ENCODE measurements at regions not wholly inside any gene's neighbourhood (a gene's known extent, or its start where the extent isn't known, plus 50 kb on each side); places are given as distances from the start of the nearest gene placed in this dataset.

DNA sequence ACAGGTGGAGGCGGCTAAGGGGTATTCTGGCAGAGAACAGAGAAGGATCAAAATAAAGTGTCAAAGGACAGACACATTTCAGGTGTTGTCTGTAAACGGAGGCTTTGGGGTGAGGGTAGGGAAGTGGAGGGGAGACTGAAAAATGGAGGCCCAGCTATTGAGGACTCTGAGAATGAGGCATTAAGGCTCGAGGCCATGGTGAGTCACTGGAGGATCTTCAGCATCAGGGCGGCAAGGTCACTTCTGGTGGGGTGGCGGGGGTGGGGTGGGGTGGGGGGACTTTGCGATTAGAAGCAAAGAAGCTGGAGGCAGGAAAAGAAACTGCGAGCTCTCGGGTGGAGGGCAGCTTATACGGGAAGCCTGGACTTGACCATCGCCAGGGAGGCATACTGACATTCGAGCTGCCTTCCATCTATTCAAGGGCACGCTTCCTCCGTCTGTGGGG lies 58.4 kb upstream of the PCGF5 start:
- no peaks in the 10 kb centered on the region for H3K36me3 ChIP-seq
- no peaks in the 10 kb centered on the region for H3K27me3 ChIP-seq
- ATAC-seq (peak; percentile 3), DNase-seq (no peak)
- no peaks in the 10 kb centered on the region for H3K9me3 ChIP-seq
- intact Hi-C loops (cut with DNase I): no loop called here
- TF ChIP-seq, protein P1, sequence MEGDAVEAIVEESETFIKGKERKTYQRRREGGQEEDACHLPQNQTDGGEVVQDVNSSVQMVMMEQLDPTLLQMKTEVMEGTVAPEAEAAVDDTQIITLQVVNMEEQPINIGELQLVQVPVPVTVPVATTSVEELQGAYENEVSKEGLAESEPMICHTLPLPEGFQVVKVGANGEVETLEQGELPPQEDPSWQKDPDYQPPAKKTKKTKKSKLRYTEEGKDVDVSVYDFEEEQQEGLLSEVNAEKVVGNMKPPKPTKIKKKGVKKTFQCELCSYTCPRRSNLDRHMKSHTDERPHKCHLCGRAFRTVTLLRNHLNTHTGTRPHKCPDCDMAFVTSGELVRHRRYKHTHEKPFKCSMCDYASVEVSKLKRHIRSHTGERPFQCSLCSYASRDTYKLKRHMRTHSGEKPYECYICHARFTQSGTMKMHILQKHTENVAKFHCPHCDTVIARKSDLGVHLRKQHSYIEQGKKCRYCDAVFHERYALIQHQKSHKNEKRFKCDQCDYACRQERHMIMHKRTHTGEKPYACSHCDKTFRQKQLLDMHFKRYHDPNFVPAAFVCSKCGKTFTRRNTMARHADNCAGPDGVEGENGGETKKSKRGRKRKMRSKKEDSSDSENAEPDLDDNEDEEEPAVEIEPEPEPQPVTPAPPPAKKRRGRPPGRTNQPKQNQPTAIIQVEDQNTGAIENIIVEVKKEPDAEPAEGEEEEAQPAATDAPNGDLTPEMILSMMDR (IDR thresholded peaks at IDR 0.05): no peak
- H3K4me1 ChIP-seq: peaks cover 11% of the 10 kb centered on the region
- peak overlapping the region; percentile 85 for H3K4me3 ChIP-seq
- peak overlapping the region; percentile 85 for H3K27ac ChIP-seq

DNA sequence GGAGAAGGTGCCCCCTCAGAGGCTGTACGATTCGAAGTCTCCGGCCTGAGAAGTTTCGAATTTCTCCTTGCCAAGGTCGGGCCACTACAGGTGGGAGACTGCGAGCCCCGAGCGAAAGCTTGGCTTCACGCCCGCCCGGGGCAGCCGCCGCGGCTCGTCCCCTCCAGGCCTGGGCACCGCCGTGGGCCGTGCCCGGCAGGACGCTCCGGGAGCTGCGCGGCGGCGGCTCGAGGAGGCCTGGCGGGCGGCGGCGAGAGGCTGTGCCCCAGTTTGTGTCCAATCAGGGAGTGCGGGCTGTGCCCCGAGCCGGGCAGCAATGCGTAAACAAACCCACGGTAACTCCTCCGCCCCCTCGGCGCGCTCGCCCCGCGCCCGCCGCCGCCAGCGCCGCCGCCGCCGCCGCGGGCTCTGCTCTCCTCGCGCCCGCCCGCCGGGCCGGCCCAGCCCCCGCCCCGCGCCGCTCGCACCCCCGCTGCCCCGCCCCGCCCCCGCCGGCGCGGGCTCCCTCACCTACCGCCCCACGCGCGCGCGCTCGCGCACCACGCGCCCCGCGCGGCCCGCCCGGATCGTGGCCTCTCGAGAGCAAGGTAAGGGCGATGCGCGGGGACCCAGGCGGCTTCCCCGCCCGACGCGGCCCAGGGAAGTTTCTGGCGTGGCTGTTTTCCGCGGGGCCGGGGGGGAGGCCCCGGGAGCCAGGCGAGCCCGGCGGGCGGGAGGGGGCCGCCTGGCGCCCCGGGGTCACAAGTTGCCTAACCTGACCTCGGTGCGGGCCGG lies 57.8 kb upstream of the PCGF5 start:
- Histone ChIP-seq H3K4me3 (peak overlapping the region; percentile 85), H3K27me3 (no peaks in the 10 kb centered on the region), H3K27ac (peak overlapping the region; percentile 95), H3K4me1 (peaks cover 11% of the 10 kb centered on the region), H3K36me3 (no peaks in the 10 kb centered on the region), H3K9me3 (no peaks in the 10 kb centered on the region)
- peak; percentile 86 for ATAC-seq
- peak; percentile 92 for DNase-seq
- intact Hi-C loops (cut with DNase I): no loop called here
- TF ChIP-seq, protein P1 (IDR thresholded peaks at IDR 0.05): no peak

GRCh38 chr10:91163269-91163868 lies 57.1 kb upstream of the PCGF5 start:
- peak; percentile 85 for DNase-seq
- H3K27ac ChIP-seq: peak overlapping the region; percentile 95
- H3K9me3 ChIP-seq: no peaks in the 10 kb centered on the region
- TF ChIP-seq, protein P1 (IDR thresholded peaks at IDR 0.05): no peak
- peaks cover 11% of the 10 kb centered on the region for H3K4me1 ChIP-seq
- intact Hi-C loops (cut with DNase I): no loop called here
- no peaks in the 10 kb centered on the region for H3K27me3 ChIP-seq
- peak; percentile 58 for ATAC-seq
- H3K4me3 ChIP-seq: peak overlapping the region; percentile 85
- no peaks in the 10 kb centered on the region for H3K36me3 ChIP-seq

- Histone ChIP-seq H3K4me3 (peak overlapping the region; percentile 85), H3K27ac (peak overlapping the region; percentile 95), H3K9me3 (no peaks in the 10 kb centered on the region), H3K36me3 (no peaks in the 10 kb centered on the region), H3K27me3 (no peaks in the 10 kb centered on the region), H3K4me1 (peaks cover 11% of the 10 kb centered on the region)
- intact Hi-C loops (cut with DNase I): no loop called here
- DNase-seq (peak; percentile 83), ATAC-seq (peak; percentile 62)
- TF ChIP-seq, protein P1 (IDR thresholded peaks at IDR 0.05): no peak
These were observed 56.5 kb upstream of the PCGF5 start for GRCh38 chr10:91163869-91164474.

DNA sequence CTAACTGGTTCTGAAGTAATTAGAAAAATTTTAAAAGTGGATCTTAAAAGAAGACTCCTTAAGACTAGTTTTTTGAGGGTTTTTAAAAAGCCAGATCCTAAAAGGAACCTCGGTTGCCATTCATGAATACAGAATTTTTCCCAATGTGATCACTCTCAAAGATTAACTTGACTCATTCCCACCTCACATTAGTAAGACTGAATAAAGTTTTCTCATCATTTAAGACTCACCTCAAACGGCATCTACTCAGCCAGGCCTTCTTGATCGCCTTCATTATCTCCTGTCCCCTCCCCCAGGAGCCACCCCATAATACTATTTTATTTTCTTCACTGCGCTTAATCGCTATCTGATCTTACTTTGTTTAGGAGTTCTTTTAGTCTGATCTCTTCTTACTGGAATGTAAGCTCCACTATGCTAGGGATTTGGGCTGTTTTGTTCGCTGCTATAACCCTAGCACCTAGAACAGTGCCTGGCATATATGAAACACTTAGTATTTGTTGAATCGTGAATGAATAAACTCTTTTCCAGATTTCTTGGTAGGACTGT lies 55.9 kb upstream of the PCGF5 start:
- H3K27me3 ChIP-seq: no peaks in the 10 kb centered on the region
- TF ChIP-seq, protein P1 (IDR thresholded peaks at IDR 0.05): no peak
- no peak for ATAC-seq
- peak overlapping the region; percentile 85 for H3K4me3 ChIP-seq
- no peaks in the 10 kb centered on the region for H3K9me3 ChIP-seq
- DNase-seq: no peak
- H3K4me1 ChIP-seq: peaks cover 11% of the 10 kb centered on the region
- no peaks in the 10 kb centered on the region for H3K36me3 ChIP-seq
- H3K27ac ChIP-seq: peak overlapping the region; percentile 95
- intact Hi-C loops (cut with DNase I): no loop called here
